Astrocyte of the spinal cord (primary cell): ENCODE measurements at regions not wholly inside any gene's neighbourhood (a gene's known extent, or its start where the extent isn't known, plus 50 kb on each side); places are given as distances from the start of the nearest gene placed in this dataset.

Source experiments
- DNase-seq: peaks from one replicate; pipeline ENCODE4 v3.0.0; 2011; ENCODE audit warnings: low read depth, low spot score
- H3K4me3 ChIP-seq: 2 replicates; pipeline ENCODE4 v1.5.1; 2011; ENCODE audit warnings: low read depth, mild to moderate bottlenecking, low read length, moderate library complexity
- CTCF ChIP-seq: IDR thresholded peaks from 2 replicates; pipeline ENCODE4 v1.5.1; 2012; ENCODE audit warnings: low read depth, mild to moderate bottlenecking, low read length, inconsistent platforms
- in situ Hi-C: cut with HindIII; loops from 2 replicates; pipeline ENCODE4 v1.10.0; 2017; ENCODE audit warnings: low sequenced_read_pairs

DNA sequence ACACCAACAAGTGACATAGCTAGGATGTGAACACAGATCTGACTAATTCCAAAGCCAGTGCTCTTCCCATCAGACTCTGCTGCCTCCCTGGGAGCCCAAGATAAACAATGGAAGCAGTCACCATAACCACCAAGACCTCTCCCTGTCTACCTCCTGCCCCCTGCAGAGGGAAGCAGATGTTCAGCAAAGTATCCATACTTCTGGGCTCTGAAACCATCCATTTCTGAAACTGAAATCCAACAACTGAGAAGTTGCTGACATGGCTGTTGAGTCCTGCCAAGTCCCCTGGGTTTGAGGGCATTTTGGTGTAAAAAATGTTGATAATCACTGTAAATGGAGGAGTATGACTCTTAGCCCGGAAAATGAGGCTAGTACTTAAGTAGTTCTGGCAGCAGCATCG lies 102.1 kb downstream of the TYW3 start:
- DNase-seq, result peak; percentile 82
- no peak for TF ChIP-seq CTCF
- in situ Hi-C loops, result no loop called here
- no peak overlapping the region for H3K4me3 ChIP-seq

DNA sequence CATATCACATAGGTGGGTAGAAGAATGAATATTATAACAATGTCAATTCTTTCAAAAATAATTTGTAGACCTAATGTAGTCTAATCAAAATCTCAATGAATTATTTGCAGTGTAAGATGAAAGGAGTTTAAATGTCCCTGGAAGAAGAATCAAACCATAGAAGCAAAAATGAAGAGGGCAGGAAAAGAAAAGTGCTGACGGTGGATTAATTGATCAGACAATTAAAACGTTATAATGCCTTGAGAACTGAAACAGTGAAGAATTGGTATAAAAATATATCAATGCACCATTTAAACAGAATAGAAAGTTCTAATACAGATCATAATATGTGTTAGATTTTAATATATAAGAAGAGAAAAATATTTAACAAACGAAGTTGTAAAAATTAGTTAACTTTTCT lies 109.8 kb downstream of the TYW3 start:
- TF ChIP-seq CTCF, result no peak
- in situ Hi-C loops, result no loop called here
- no peak overlapping the region for H3K4me3 ChIP-seq
- DNase-seq, result no peak

- in situ Hi-C loops, result no loop called here
- no peak for TF ChIP-seq CTCF
- H3K4me3 ChIP-seq, result no peak overlapping the region
- DNase-seq, result peak; percentile 25
Observed at GRCh38 chr1:74847715-74848114, 114.8 kb downstream of the TYW3 start.

- in situ Hi-C loops, result no loop called here
- DNase-seq, result no peak
- TF ChIP-seq CTCF, result no peak
Observed at GRCh38 chr1:74853756-74854155, 120.8 kb downstream of the TYW3 start.

DNA sequence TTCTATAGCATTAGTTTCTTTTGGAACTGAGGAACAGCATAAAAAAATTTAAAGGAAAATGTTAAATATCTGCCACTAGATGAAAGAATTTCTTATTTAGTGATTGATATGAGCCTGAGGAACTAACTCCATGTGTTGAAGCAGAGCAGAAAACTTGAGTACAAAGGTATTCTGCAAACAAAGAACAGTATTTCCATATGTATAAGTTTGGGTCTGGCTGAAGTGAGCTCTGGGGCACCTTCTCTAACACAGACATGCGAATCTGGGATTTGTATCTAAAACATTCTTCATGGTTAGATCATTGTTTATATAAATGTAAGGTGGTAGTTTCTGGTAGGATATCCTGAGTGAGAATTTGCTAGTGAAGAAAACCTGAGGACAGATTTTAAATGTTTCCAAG lies 123.2 kb downstream of the TYW3 start:
- no peak for TF ChIP-seq CTCF
- DNase-seq, result no peak
- H3K4me3 ChIP-seq, result no peak overlapping the region
- in situ Hi-C loops, result no loop called here

More at GRCh38 chr1:74853756-74854155, 120.8 kb downstream of the TYW3 start:
- no peak overlapping the region for H3K4me3 ChIP-seq

- no peak for TF ChIP-seq CTCF
- DNase-seq, result no peak
- H3K4me3 ChIP-seq, result no peak overlapping the region
- in situ Hi-C loops, result no loop called here
Observed at GRCh38 chr1:74857676-74858075, 124.7 kb downstream of the TYW3 start.

DNA sequence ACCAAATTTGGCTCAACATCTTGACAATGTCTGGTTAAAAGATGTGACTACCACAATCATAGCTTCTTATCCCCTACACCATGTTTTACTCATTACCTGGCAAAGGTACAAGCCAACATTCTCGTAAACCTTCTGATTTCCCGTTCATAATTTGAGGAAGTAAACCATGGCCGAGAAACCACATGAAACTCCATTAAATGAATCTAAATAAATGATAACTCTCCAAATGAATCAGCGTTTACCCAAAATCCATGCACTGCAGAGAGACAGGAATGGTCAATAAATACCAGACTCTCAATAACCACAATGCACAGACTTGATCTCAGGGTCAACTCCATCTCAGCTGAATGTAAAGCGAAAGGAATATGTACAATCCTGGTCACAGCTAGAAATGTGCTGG lies 125.2 kb downstream of the TYW3 start:
- DNase-seq, result peak; percentile 40
- no peak overlapping the region for H3K4me3 ChIP-seq
- TF ChIP-seq CTCF, result no peak
- in situ Hi-C loops, result no loop called here
